ENCODE measurements at regions not wholly inside any gene's neighbourhood (a gene's known extent, or its start where the extent isn't known, plus 50 kb on each side); places are given as distances from the start of the nearest gene placed in this dataset.
"Not testable (repeated sequence)": the region's sequence is repeated elsewhere in the genome, so short reads cannot be mapped to it uniquely, and the experiment has no call there.

GRCh38 chr17:20898726-20899125 is 144.1 kb downstream of the USP22 start:
- H3K4me2 ChIP-seq (ENCODE audit: low read length); H3K9me3 ChIP-seq (ENCODE audit: low read length); H3K4me3 ChIP-seq (ENCODE audit: low read length); H3K79me2 ChIP-seq (replicated peaks; ENCODE audit: insufficient read depth, low read length); H3F3A ChIP-seq (ENCODE audit: insufficient read depth, low read length, poor library complexity, severe bottlenecking); H3K27ac ChIP-seq (ENCODE audit: low read length); H3K36me3 ChIP-seq (ENCODE audit: insufficient read depth, low read length); H4K20me1 ChIP-seq (ENCODE audit: insufficient read depth); H3K27me3 ChIP-seq (ENCODE audit: insufficient read depth, low read depth, low read length); H3K9ac ChIP-seq (ENCODE audit: low read length); H2AFZ ChIP-seq (ENCODE audit: low read depth, low read length); H3K9me2 ChIP-seq (ENCODE audit: insufficient read depth, low read length): not testable (repeated sequence)

GRCh38 chr17:20902496-20902895 is 140.3 kb downstream of the USP22 start:
- not testable (repeated sequence) for H3K9me3 ChIP-seq (ENCODE audit: low read length); H3K27me3 ChIP-seq (ENCODE audit: insufficient read depth, low read depth, low read length); H3K27ac ChIP-seq (ENCODE audit: low read length); H3K9ac ChIP-seq (ENCODE audit: low read length); H3F3A ChIP-seq (ENCODE audit: insufficient read depth, low read length, poor library complexity, severe bottlenecking); H4K20me1 ChIP-seq (ENCODE audit: insufficient read depth); H3K9me2 ChIP-seq (ENCODE audit: insufficient read depth, low read length); H2AFZ ChIP-seq (ENCODE audit: low read depth, low read length); H3K4me3 ChIP-seq (ENCODE audit: low read length); H3K79me2 ChIP-seq (replicated peaks; ENCODE audit: insufficient read depth, low read length); H3K36me3 ChIP-seq (ENCODE audit: insufficient read depth, low read length); H3K4me2 ChIP-seq (ENCODE audit: low read length)

- not testable (repeated sequence) for H3K4me3 ChIP-seq (ENCODE audit: low read length); H3K4me2 ChIP-seq (ENCODE audit: low read length); H3F3A ChIP-seq (ENCODE audit: insufficient read depth, low read length, poor library complexity, severe bottlenecking); H2AFZ ChIP-seq (ENCODE audit: low read depth, low read length); H4K20me1 ChIP-seq (ENCODE audit: insufficient read depth); H3K27ac ChIP-seq (ENCODE audit: low read length); H3K79me2 ChIP-seq (replicated peaks; ENCODE audit: insufficient read depth, low read length); H3K9me3 ChIP-seq (ENCODE audit: low read length); H3K36me3 ChIP-seq (ENCODE audit: insufficient read depth, low read length); H3K9me2 ChIP-seq (ENCODE audit: insufficient read depth, low read length); H3K9ac ChIP-seq (ENCODE audit: low read length); H3K27me3 ChIP-seq (ENCODE audit: insufficient read depth, low read depth, low read length)
Measured at GRCh38 chr17:20903549-20903948, 139.3 kb downstream of the USP22 start.

DNA sequence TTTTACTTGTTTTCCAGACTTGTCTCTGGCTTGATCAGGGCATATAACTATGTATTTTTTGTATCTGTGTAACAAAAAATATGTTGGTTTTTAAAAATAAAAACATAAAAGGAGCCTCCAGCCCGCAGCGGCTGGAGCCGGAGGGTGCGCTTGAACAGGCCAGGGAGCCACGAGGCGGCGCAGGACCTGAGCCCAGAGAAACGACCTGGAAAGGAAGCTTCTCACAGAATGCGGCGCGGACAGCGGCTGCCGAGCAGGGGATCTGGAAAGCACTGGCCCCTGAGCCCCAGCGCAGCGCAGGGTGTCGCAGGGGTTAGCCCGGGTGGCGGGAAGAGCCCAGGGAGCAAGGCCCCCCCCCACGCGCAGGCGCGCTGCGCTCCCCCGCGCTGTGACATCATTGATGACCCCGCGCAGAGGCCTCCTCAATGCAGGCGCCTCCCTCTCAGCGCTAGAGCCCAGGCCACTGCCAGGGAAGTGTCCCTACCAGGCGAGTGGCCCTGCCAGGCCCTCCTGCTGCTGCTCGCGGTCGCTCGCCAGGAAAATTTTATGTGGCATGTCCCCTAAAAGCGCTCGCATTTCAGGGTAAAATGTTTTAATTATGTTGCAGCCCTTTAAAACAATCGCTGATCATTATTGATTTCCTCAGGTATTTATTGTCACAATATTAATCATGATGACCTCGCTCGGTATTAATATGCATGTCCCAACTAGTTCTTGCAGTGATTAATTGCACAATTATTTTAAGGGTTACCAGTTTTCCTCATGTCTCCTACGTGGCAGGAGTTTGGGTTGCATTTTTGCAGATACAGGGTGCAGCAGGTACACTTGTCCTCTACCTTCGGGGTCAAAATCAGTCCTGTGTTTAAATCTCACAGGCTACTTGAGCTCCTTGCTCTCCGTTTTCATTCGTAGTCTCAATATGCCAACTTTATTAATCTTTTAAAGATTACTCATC is 134.2 kb downstream of the USP22 start:
- H3F3A ChIP-seq (ENCODE audit: insufficient read depth, low read length, poor library complexity, severe bottlenecking), result no peaks in the 10 kb centered on the region
- no peaks in the 10 kb centered on the region for H3K79me2 ChIP-seq (replicated peaks; ENCODE audit: insufficient read depth, low read length)
- H4K20me1 ChIP-seq (ENCODE audit: insufficient read depth), result no peaks in the 10 kb centered on the region
- H3K9me3 ChIP-seq (ENCODE audit: low read length), result no peaks in the 10 kb centered on the region
- H3K9ac ChIP-seq (ENCODE audit: low read length), result peak overlapping the region; percentile 16
- H2AFZ ChIP-seq (ENCODE audit: low read depth, low read length), result no peak overlapping the region
- peak overlapping the region; percentile 21 for H3K4me3 ChIP-seq (ENCODE audit: low read length)
- H3K4me2 ChIP-seq (ENCODE audit: low read length), result no peak overlapping the region
- no peaks in the 10 kb centered on the region for H3K27me3 ChIP-seq (ENCODE audit: insufficient read depth, low read depth, low read length)
- H3K27ac ChIP-seq (ENCODE audit: low read length), result no peak overlapping the region
- H3K36me3 ChIP-seq (ENCODE audit: insufficient read depth, low read length), result no peaks in the 10 kb centered on the region
- H3K9me2 ChIP-seq (ENCODE audit: insufficient read depth, low read length), result no peaks in the 10 kb centered on the region
- TF ChIP-seq TAF1 (IDR thresholded peaks at IDR 0.05; ENCODE audit: low read depth) (no peak), SMC3 (conservative IDR thresholded peaks at IDR 0.05; ENCODE audit: poor library complexity) (no peak), REST (IDR thresholded peaks at IDR 0.05; ENCODE audit: borderline replicate concordance) (no peak), RAD21 (conservative IDR thresholded peaks at IDR 0.05) (no peak), EP300 (conservative IDR thresholded peaks at IDR 0.05; ENCODE audit: poor library complexity, severe bottlenecking) (no peak), MXI1 (conservative IDR thresholded peaks at IDR 0.05; ENCODE audit: poor library complexity, severe bottlenecking) (no peak), EZH2 (IDR thresholded peaks at IDR 0.05; ENCODE audit: borderline replicate concordance, insufficient read depth, low read length, poor library complexity, severe bottlenecking) (no peak), POLR2AphosphoS5 (IDR thresholded peaks at IDR 0.05) (no peak)
- TF ChIP-seq, protein P1, sequence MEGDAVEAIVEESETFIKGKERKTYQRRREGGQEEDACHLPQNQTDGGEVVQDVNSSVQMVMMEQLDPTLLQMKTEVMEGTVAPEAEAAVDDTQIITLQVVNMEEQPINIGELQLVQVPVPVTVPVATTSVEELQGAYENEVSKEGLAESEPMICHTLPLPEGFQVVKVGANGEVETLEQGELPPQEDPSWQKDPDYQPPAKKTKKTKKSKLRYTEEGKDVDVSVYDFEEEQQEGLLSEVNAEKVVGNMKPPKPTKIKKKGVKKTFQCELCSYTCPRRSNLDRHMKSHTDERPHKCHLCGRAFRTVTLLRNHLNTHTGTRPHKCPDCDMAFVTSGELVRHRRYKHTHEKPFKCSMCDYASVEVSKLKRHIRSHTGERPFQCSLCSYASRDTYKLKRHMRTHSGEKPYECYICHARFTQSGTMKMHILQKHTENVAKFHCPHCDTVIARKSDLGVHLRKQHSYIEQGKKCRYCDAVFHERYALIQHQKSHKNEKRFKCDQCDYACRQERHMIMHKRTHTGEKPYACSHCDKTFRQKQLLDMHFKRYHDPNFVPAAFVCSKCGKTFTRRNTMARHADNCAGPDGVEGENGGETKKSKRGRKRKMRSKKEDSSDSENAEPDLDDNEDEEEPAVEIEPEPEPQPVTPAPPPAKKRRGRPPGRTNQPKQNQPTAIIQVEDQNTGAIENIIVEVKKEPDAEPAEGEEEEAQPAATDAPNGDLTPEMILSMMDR (IDR thresholded peaks at IDR 0.05; ENCODE audit: poor library complexity, severe bottlenecking), result no peak

Measured in neural cell (in vitro differentiated cells).